ENCODE measurements at regions not wholly inside any gene's neighbourhood (a gene's known extent, or its start where the extent isn't known, plus 50 kb on each side); places are given as distances from the start of the nearest gene placed in this dataset.

- DNase-seq, result no peak
Observed at GRCh38 chr5:116389601-116390000, 185.0 kb downstream of the SEMA6A start.

- no peak for DNase-seq
Observed at GRCh38 chr5:116388564-116389258, 185.9 kb downstream of the SEMA6A start.

- no peak for DNase-seq
Observed at GRCh38 chr5:116387738-116388137, 186.9 kb downstream of the SEMA6A start.

GRCh38 chr5:116386633-116387032, 188.0 kb downstream of the SEMA6A start:
- DNase-seq, result no peak

GRCh38 chr5:116382874-116383266, 191.8 kb downstream of the SEMA6A start:
- DNase-seq, result no peak

- no peak for DNase-seq
Observed at GRCh38 chr5:116382032-116382873, 192.4 kb downstream of the SEMA6A start.

- DNase-seq, result no peak
Observed at GRCh38 chr5:116381201-116381600, 193.4 kb downstream of the SEMA6A start.

- no peak for DNase-seq
Observed at GRCh38 chr5:116380621-116381020, 194.0 kb downstream of the SEMA6A start.

GRCh38 chr5:116379306-116379705, 195.3 kb downstream of the SEMA6A start:
- DNase-seq, result no peak

- no peak for DNase-seq
Observed at GRCh38 chr5:116378777-116379121, 195.9 kb downstream of the SEMA6A start.

GRCh38 chr5:116378007-116378776, 196.4 kb downstream of the SEMA6A start:
- no peak for DNase-seq

- DNase-seq, result no peak
Observed at GRCh38 chr5:116377276-116378006, 197.2 kb downstream of the SEMA6A start.

- DNase-seq, result no peak
Observed at GRCh38 chr5:116375926-116376325, 198.7 kb downstream of the SEMA6A start.

- no peak for DNase-seq
Observed at GRCh38 chr5:116374434-116374852, 200.2 kb downstream of the SEMA6A start.

- no peak for DNase-seq
Observed at GRCh38 chr5:116372931-116373597, 201.6 kb downstream of the SEMA6A start.

- no peak for DNase-seq
Observed at GRCh38 chr5:116371935-116372334, 202.7 kb downstream of the SEMA6A start.

GRCh38 chr5:116371431-116371830, 203.2 kb downstream of the SEMA6A start:
- no peak for DNase-seq

- DNase-seq, result no peak
Observed at GRCh38 chr5:116370886-116371285, 203.7 kb downstream of the SEMA6A start.

- DNase-seq, result no peak
Observed at GRCh38 chr5:116370149-116370548, 204.5 kb downstream of the SEMA6A start.

GRCh38 chr5:116365006-116365496, 209.6 kb downstream of the SEMA6A start:
- DNase-seq, result no peak

GRCh38 chr5:116363780-116364179, 210.8 kb downstream of the SEMA6A start:
- DNase-seq, result no peak

Measured in fibroblast of skin of abdomen (primary cell).